ENCODE measurements at regions not wholly inside any gene's neighbourhood (a gene's known extent, or its start where the extent isn't known, plus 50 kb on each side); places are given as distances from the start of the nearest gene placed in this dataset.

DNA sequence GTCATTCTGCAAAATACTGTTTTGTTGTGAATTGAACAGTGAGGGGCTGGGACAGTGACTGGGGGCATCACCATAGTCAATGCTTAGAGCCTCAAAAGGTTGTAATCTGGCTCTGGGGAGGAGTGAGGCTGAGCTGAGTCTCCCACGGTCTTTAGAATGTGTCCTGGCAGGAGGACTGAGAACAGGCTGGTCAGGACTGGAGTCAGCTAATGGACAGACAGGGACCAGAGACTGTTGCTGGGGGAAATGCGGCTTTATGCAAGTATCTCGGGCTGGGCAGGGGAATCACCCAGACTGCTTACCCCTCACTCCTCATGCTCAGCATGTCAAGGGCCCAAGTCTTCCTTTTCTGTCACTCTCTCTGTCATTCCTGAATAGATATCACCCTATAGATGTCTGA is 346.5 kb downstream of the TYW1 start:
- TF ChIP-seq, protein P1, sequence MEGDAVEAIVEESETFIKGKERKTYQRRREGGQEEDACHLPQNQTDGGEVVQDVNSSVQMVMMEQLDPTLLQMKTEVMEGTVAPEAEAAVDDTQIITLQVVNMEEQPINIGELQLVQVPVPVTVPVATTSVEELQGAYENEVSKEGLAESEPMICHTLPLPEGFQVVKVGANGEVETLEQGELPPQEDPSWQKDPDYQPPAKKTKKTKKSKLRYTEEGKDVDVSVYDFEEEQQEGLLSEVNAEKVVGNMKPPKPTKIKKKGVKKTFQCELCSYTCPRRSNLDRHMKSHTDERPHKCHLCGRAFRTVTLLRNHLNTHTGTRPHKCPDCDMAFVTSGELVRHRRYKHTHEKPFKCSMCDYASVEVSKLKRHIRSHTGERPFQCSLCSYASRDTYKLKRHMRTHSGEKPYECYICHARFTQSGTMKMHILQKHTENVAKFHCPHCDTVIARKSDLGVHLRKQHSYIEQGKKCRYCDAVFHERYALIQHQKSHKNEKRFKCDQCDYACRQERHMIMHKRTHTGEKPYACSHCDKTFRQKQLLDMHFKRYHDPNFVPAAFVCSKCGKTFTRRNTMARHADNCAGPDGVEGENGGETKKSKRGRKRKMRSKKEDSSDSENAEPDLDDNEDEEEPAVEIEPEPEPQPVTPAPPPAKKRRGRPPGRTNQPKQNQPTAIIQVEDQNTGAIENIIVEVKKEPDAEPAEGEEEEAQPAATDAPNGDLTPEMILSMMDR (IDR thresholded peaks at IDR 0.05): no peak
- no peak overlapping the region for H3K27ac ChIP-seq
- ATAC-seq (ENCODE audit: insufficient number of reproducible peaks, low FRiP score, low read depth): no peak

DNA sequence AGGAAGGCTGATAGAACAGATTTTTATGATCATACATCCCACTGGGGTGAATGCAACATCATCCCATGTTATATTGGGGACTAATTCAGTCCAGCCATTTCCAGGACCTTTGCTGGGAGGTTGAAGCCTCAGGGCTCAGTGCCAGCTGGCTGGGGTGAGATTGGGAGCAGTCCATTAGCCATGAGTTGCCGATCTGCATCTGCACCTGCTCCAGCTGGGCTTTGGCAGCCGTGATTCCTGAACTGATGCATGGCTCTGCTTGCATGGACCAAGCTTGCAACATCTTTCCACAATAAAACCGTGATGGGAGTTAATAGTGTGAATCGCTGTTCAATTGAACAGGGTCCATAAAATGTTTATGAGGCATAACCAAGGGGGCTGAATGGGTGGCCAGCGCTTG is 346.9 kb downstream of the TYW1 start:
- ATAC-seq (ENCODE audit: insufficient number of reproducible peaks, low FRiP score, low read depth) (no peak), DNase-seq (ENCODE audit: low spot score) (no peak)
- TF ChIP-seq, protein P1 (IDR thresholded peaks at IDR 0.05): no peak
- H3K27me3 ChIP-seq (replicated peaks; ENCODE audit: insufficient read depth): no peaks in the 10 kb centered on the region
- no peak overlapping the region for H3K4me3 ChIP-seq
- H3K27ac ChIP-seq: no peak overlapping the region
- H3K4me1 ChIP-seq (ENCODE audit: control insufficient read depth in 1 of 2, low read depth in 2 of 2): no peaks in the 10 kb centered on the region
- H3K9me3 ChIP-seq: no peaks in the 10 kb centered on the region
- H3K36me3 ChIP-seq: peaks cover 6% of the 10 kb centered on the region

More for the DNA sequence above, 346.5 kb downstream of the TYW1 start:
- H3K4me3 ChIP-seq: no peak overlapping the region
- peaks cover 6% of the 10 kb centered on the region for H3K36me3 ChIP-seq
- no peaks in the 10 kb centered on the region for H3K4me1 ChIP-seq (ENCODE audit: control insufficient read depth in 1 of 2, low read depth in 2 of 2)
- no peak for DNase-seq (ENCODE audit: low spot score)
- no peaks in the 10 kb centered on the region for H3K9me3 ChIP-seq
- no peaks in the 10 kb centered on the region for H3K27me3 ChIP-seq (replicated peaks; ENCODE audit: insufficient read depth)

DNA sequence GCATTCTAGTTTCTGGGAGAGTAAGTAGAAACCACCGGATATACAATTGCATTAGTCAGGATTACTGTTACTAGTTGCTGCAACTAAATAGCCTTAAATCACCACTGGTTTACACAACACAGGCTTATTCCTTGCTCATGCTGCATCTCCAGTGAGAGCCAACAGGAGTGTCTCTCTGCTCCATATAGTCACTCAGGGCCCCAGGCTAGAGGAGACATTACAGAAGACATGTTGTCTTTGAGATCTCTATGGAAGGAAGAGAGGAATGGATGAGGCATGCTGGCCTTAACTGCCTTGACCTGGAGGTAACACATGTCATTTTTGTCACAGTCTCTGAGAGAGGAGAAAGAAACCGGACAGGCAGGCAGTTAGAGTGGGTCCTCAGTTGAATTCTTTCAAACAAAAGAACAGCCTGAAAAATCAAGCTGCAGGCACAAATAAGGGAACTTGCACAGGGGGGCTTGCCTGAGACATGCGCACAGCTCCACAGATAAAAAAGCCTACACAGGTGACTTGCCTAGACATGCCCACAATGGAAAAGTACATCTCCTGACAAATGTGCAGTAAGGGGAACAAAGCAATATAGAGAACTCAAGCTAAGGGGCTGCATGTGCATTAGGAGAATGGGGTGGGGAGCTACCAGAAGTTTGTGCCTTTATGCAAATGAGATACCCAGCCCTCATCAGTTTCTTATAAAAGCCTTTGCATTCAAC is 348.0 kb downstream of the TYW1 start:
- ATAC-seq (ENCODE audit: insufficient number of reproducible peaks, low FRiP score, low read depth) (no peak), DNase-seq (ENCODE audit: low spot score) (no peak)
- no peak overlapping the region for H3K27ac ChIP-seq
- H3K4me3 ChIP-seq: no peak overlapping the region
- TF ChIP-seq, protein P1 (IDR thresholded peaks at IDR 0.05): no peak
- H3K27me3 ChIP-seq (replicated peaks; ENCODE audit: insufficient read depth): no peaks in the 10 kb centered on the region
- no peaks in the 10 kb centered on the region for H3K4me1 ChIP-seq (ENCODE audit: control insufficient read depth in 1 of 2, low read depth in 2 of 2)
- peaks cover 5% of the 10 kb centered on the region for H3K36me3 ChIP-seq
- no peaks in the 10 kb centered on the region for H3K9me3 ChIP-seq

DNA sequence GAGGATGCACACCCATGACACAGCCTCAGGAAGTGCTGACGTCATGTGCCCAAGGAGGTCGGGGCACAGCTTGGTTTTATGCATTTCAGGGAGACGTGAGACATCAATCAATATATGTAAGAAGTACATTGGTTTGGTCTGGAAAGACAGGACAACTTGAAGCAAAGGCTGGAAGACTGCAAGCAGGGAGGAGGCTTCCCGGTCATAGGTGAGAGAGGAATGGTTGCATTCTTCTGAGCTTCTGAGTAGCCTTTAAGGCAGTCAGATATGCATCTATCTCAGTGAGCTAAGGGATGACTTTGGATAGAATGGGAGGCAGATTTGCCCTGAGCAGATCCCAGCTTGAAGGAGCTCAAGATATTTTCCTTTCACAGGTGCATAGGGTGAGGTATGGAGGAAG is 349.5 kb downstream of the TYW1 start:
- Histone ChIP-seq H3K4me3 (no peak overlapping the region), H3K36me3 (no peaks in the 10 kb centered on the region), H3K27me3 (replicated peaks; ENCODE audit: insufficient read depth) (no peaks in the 10 kb centered on the region), H3K4me1 (ENCODE audit: control insufficient read depth in 1 of 2, low read depth in 2 of 2) (no peaks in the 10 kb centered on the region), H3K27ac (no peak overlapping the region), H3K9me3 (no peaks in the 10 kb centered on the region)
- no peak for DNase-seq (ENCODE audit: low spot score)
- TF ChIP-seq, protein P1 (IDR thresholded peaks at IDR 0.05): no peak
- ATAC-seq (ENCODE audit: insufficient number of reproducible peaks, low FRiP score, low read depth): no peak

DNA sequence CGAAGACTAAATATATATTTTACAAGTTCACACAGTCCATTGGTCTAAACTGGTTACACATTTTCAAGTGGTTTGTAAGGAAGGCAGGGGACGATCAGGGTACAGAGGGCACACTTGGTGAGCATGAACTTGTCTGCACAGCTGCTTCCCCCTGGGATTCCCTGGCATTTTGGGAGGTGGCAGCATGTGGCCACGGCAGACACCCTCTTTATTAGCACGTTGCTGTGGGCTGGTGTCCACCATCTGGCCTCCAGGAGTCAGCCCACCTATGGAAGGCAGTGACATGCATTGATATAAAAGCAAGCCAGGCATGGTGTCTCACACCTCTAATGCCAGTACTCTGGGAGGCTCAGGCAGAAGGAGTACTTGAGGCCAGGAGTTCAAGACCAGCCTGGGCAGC is 350.2 kb downstream of the TYW1 start:
- DNase-seq (ENCODE audit: low spot score) (no peak), ATAC-seq (ENCODE audit: insufficient number of reproducible peaks, low FRiP score, low read depth) (no peak)
- Histone ChIP-seq H3K36me3 (no peaks in the 10 kb centered on the region), H3K9me3 (no peaks in the 10 kb centered on the region), H3K4me3 (no peak overlapping the region), H3K27ac (no peak overlapping the region), H3K27me3 (replicated peaks; ENCODE audit: insufficient read depth) (no peaks in the 10 kb centered on the region), H3K4me1 (ENCODE audit: control insufficient read depth in 1 of 2, low read depth in 2 of 2) (no peaks in the 10 kb centered on the region)
- TF ChIP-seq, protein P1 (IDR thresholded peaks at IDR 0.05): no peak
